HFFc6 (cell line): ENCODE measurements at regions not wholly inside any gene's neighbourhood (a gene's known extent, or its start where the extent isn't known, plus 50 kb on each side); places are given as distances from the start of the nearest gene placed in this dataset.
A peak's percentile ranks its signal among the peaks of the same experiment; 100 is the strongest.

Experiments used
- DNase-seq: peaks from one replicate; pipeline ENCODE4 v3.0.0-alpha.2; 2018
- H3K27ac Mint-ChIP-seq: 2 replicates; pipeline ENCODE4 v1.8.0; 2020; ENCODE audit warnings: mild to moderate bottlenecking, mixed read lengths
- H3K27me3 Mint-ChIP-seq: 2 replicates; pipeline ENCODE4 v1.8.0; 2021; ENCODE audit warnings: mild to moderate bottlenecking, moderate library complexity, mixed read lengths; ENCODE audit not compliant: insufficient read depth
- H3K36me3 Mint-ChIP-seq: 2 replicates; pipeline ENCODE4 v1.8.0; 2021; ENCODE audit warnings: low read depth, mixed read lengths
- H3K4me1 Mint-ChIP-seq: 2 replicates; pipeline ENCODE4 v1.8.0; 2020; ENCODE audit warnings: low read depth, mixed read lengths
- H3K4me3 Mint-ChIP-seq: 2 replicates; pipeline ENCODE4 v1.8.0; 2020; ENCODE audit warnings: mild to moderate bottlenecking, moderate library complexity, mixed read lengths
- H3K9me3 Mint-ChIP-seq: 2 replicates; pipeline ENCODE4 v1.8.0; 2020; ENCODE audit warnings: mild to moderate bottlenecking, mixed read lengths
- CTCF ChIP-seq: fragments of 200-600 bp; sonication (generic); IDR thresholded peaks from 2 replicates; pipeline ENCODE4 v1.5.0; 2021; ENCODE audit warnings: antibody characterized with exemption, mild to moderate bottlenecking

- TF ChIP-seq CTCF, result no peak
- Mint-ChIP-seq H3K27me3 (no peaks in the 10 kb centered on the region), H3K9me3 (no peaks in the 10 kb centered on the region), H3K4me1 (peaks cover 31% of the 10 kb centered on the region), H3K27ac (no peak overlapping the region), H3K4me3 (peak overlapping the region; percentile 25; the same call in 1 of the 2 replicates), H3K36me3 (no peaks in the 10 kb centered on the region)
- DNase-seq, result no peak
Observed at GRCh38 chr13:73248711-73249580, 190.1 kb downstream of the KLF5 start.

GRCh38 chr13:73248154-73248553 lies 189.3 kb downstream of the KLF5 start:
- no peak overlapping the region for H3K27ac Mint-ChIP-seq
- no peak overlapping the region for H3K4me3 Mint-ChIP-seq
- no peaks in the 10 kb centered on the region for H3K36me3 Mint-ChIP-seq
- no peak for TF ChIP-seq CTCF
- no peak for DNase-seq
- peaks cover 29% of the 10 kb centered on the region for H3K4me1 Mint-ChIP-seq
- no peaks in the 10 kb centered on the region for H3K9me3 Mint-ChIP-seq
- no peaks in the 10 kb centered on the region for H3K27me3 Mint-ChIP-seq

GRCh38 chr13:73245246-73245645 lies 186.4 kb downstream of the KLF5 start:
- H3K27ac Mint-ChIP-seq, result no peak overlapping the region
- peaks cover 13% of the 10 kb centered on the region for H3K4me1 Mint-ChIP-seq
- no peaks in the 10 kb centered on the region for H3K36me3 Mint-ChIP-seq
- no peak for TF ChIP-seq CTCF
- H3K27me3 Mint-ChIP-seq, result no peaks in the 10 kb centered on the region
- H3K4me3 Mint-ChIP-seq, result no peak overlapping the region
- no peak for DNase-seq
- H3K9me3 Mint-ChIP-seq, result no peaks in the 10 kb centered on the region

- no peak for DNase-seq
- H3K27ac Mint-ChIP-seq, result no peak overlapping the region
- no peaks in the 10 kb centered on the region for H3K36me3 Mint-ChIP-seq
- H3K4me1 Mint-ChIP-seq, result peaks cover 9% of the 10 kb centered on the region
- no peak overlapping the region for H3K4me3 Mint-ChIP-seq
- TF ChIP-seq CTCF, result no peak
- H3K27me3 Mint-ChIP-seq, result no peaks in the 10 kb centered on the region
- H3K9me3 Mint-ChIP-seq, result no peaks in the 10 kb centered on the region
Observed at GRCh38 chr13:73244467-73244866, 185.7 kb downstream of the KLF5 start.

GRCh38 chr13:73242515-73243015 lies 183.8 kb downstream of the KLF5 start:
- Mint-ChIP-seq H3K36me3 (no peaks in the 10 kb centered on the region), H3K4me3 (no peak overlapping the region), H3K4me1 (no peaks in the 10 kb centered on the region), H3K27ac (no peak overlapping the region), H3K27me3 (no peaks in the 10 kb centered on the region), H3K9me3 (no peaks in the 10 kb centered on the region)
- TF ChIP-seq CTCF, result no peak
- DNase-seq, result no peak
